Heart right ventricle (tissue), 16 donors: ENCODE measurements at regions not wholly inside any gene's neighbourhood (a gene's known extent, or its start where the extent isn't known, plus 50 kb on each side); places are given as distances from the start of the nearest gene placed in this dataset.

ENCODE experiments used
- ATAC-seq, 8 donors: fragments of 200-7000 bp; cut with Tn5 transposase; one replicate each; pipeline ENCODE4 v1.9.1; 2020; ENCODE audit warnings: mild to moderate bottlenecking in 8 of 8, moderate library complexity in 8 of 8, moderate number of reproducible peaks in 1 of 8
- DNase-seq, 2 donors: peaks; one replicate each; pipeline ENCODE4 v3.0.0-alpha.2; 2020
- H3K27ac ChIP-seq, 10 donors: fragments of 200-600 bp; sonication (generic) in 2 of 10; one replicate each; pipeline versions ENCODE4 v1.5.0 to v1.8.0; 2020 to 2022; ENCODE audit warnings: mild to moderate bottlenecking in 3 of 10
- H3K27me3 ChIP-seq, 7 donors: fragments of 200-600 bp; one replicate each; pipeline ENCODE4 v1.8.0; 2021 to 2022; ENCODE audit warnings: mild to moderate bottlenecking in 2 of 7
- H3K36me3 ChIP-seq, 9 donors: fragments of 200-600 bp; sonication (generic) in 1 of 9; one replicate each; pipeline versions ENCODE4 v1.5.0 to v1.8.0; 2020 to 2022; ENCODE audit warnings: mild to moderate bottlenecking in 2 of 9
- H3K4me1 ChIP-seq, 9 donors: fragments of 200-600 bp; sonication (generic) in 1 of 9; one replicate each; pipeline versions ENCODE4 v1.5.0 to v1.8.0; 2020 to 2022; ENCODE audit warnings: mild to moderate bottlenecking in 4 of 9
- H3K4me3 ChIP-seq, 10 donors: fragments of 200-600 bp; sonication (generic) in 2 of 10; one replicate each; pipeline versions ENCODE4 v1.5.0 to v1.8.0; 2020 to 2022; ENCODE audit warnings: mild to moderate bottlenecking in 7 of 10, moderate library complexity in 2 of 10
- H3K9me3 ChIP-seq, 11 donors: fragments of 200-600 bp in 10 of 11; sonication (generic) in 2 of 11; one replicate each; pipeline versions ENCODE4 v1.5.0 to v1.8.0; 2013 to 2022; ENCODE audit warnings: mild to moderate bottlenecking in 2 of 11, control low read depth in 1 of 11, moderate library complexity in 1 of 11
- WGBS, 2 donors: extraction: QIAGEN DNeasy Blood & Tissue Kit; methylation state at CpG; one replicate each; pipeline ENCODE4 v1.1.7; 2013; ENCODE audit warnings: inconsistent platforms in 1 of 2; 5-methylcytosine and 5-hydroxymethylcytosine counted together
- intact Hi-C, 10 donors: fragments of 100-400 bp; cut with DNase I; formaldehyde crosslinking; loops; one replicate each; pipeline versions ENCODE4 v1.11.1 to v1.14.2; 2022
- TF ChIP-seq, protein P1 (sequence below), 9 donors: fragments of 200-600 bp; sonication (generic) in 2 of 9; IDR thresholded peaks; one replicate each; pipeline versions ENCODE4 v1.5.0 to v1.8.0; 2021 to 2022; ENCODE audit warnings: antibody characterized with exemption in 9 of 9, mild to moderate bottlenecking in 5 of 9, moderate library complexity in 1 of 9
- donor health status: Arrhythmogenic right ventricular cardiomyopathy.
- donor health status: ischemic (EF 13 %, LVEDD 7.1; RV severe dilation, severe dysfunction).
- donor health status: healthy with polysubstance abuse.
- donor health status: DM: no; HTN: yes; CAD: no.
- donor health status: DM: no; HTN: no; CAD: no.
- donor health status: ischemic (EF 25% LVEDD 6.9; RV normal size, moderate dysfunction).
- donor health status: ischemic (EF 25% LVEDD 5.7; RV mildly dilated, moderate dysfunction).
- donor health status: healthy.
- donor health status: DM: yes; HTN: yes; CAD: no.
- donor health status: Ischemic cardiomyopathy.
- donor health status: ischemic (EF 35%, LVEDD 5.7; RV mildly dilated, moderate dysfunction).
- donor health status: nonischemic (EF 11% LVEDD 7.7; RV severe dilation, severe dysfunction).
- donor health status: DM: yes; HTN: yes; CAD: no.
- donor health status: PGD.
- donor health status: ischemic (EF 29% LVEDD 5.4; RV normal size, mild dysfunction).
- donor health status: nonischemic (EF 23%, LVEDD 6.1; RV moderate dilation, normal function).

DNA sequence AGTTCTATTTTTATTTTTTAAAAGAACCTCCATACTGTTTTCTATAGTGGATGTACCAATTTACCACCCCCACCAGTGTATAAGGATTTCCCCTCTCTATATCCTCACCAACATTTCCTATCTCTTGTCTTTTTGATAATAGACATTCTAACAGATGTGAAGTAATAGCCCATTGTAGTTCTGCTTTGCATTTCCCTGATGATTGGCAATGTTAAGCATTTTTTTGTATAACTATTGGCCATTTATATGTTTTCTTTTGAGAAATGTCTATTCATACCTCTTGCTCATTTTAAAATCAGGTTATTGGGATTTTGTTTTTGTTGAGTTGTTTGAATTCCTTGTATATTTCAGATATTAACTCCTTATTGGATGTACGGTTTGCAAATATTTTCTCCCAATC lies 251.1 kb upstream of the HTR2C start:
- WGBS, 2 donors = 90 to 97% methylated on average over 1 of the region's 1 CpG
- no peak overlapping the region for H3K27ac ChIP-seq
- H3K4me3 ChIP-seq = no peak overlapping the region
- no peak for ATAC-seq
- no peak for DNase-seq
- H3K4me1 ChIP-seq = no peaks in the 10 kb centered on the region
- peaks cover 0 to 19% (median 8%) of the 10 kb centered on the region in 11 donors for H3K9me3 ChIP-seq
- H3K36me3 ChIP-seq = no peaks in the 10 kb centered on the region
- H3K27me3 ChIP-seq = no peaks in the 10 kb centered on the region
- TF ChIP-seq, protein P1, sequence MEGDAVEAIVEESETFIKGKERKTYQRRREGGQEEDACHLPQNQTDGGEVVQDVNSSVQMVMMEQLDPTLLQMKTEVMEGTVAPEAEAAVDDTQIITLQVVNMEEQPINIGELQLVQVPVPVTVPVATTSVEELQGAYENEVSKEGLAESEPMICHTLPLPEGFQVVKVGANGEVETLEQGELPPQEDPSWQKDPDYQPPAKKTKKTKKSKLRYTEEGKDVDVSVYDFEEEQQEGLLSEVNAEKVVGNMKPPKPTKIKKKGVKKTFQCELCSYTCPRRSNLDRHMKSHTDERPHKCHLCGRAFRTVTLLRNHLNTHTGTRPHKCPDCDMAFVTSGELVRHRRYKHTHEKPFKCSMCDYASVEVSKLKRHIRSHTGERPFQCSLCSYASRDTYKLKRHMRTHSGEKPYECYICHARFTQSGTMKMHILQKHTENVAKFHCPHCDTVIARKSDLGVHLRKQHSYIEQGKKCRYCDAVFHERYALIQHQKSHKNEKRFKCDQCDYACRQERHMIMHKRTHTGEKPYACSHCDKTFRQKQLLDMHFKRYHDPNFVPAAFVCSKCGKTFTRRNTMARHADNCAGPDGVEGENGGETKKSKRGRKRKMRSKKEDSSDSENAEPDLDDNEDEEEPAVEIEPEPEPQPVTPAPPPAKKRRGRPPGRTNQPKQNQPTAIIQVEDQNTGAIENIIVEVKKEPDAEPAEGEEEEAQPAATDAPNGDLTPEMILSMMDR (IDR thresholded peaks at IDR 0.05) = no peak
- intact Hi-C loops = no loop called here

DNA sequence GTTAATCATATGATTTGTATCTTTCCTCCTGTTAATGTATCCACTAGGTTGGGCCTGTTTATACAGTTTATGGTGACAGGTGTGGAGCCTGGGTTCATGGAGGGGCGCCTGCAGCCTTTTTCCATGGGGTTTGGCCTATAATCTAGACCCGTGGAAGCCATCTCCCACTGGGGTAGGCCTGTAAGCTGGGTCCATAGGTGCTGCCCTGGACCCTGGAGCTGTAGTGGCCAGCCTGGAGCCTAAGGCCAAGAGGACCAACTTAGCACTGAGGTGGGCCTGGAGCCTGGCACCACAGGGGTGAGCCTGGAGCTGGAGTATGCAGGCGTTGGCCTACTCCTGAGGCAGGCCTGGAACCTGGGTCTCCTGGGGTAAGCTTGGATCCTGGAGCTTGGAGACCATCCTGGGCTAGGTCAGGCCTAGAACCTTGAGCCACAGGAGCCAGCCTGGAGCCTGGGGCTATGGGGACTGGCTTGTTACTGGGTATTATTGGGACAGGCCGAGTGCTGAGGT lies 249.4 kb upstream of the HTR2C start:
- Histone ChIP-seq H3K4me1 (no peaks in the 10 kb centered on the region), H3K4me3 (no peak overlapping the region), H3K27me3 (no peaks in the 10 kb centered on the region), H3K36me3 (no peaks in the 10 kb centered on the region), H3K9me3 (peaks cover 0 to 19% (median 8%) of the 10 kb centered on the region in 11 donors), H3K27ac (no peak overlapping the region)
- TF ChIP-seq, protein P1 (IDR thresholded peaks at IDR 0.05) = no peak
- intact Hi-C loops = no loop called here
- DNase-seq (no peak), ATAC-seq (no peak)
- WGBS, 2 donors = 79 to 85% methylated on average over 4 of the region's 4 CpGs

DNA sequence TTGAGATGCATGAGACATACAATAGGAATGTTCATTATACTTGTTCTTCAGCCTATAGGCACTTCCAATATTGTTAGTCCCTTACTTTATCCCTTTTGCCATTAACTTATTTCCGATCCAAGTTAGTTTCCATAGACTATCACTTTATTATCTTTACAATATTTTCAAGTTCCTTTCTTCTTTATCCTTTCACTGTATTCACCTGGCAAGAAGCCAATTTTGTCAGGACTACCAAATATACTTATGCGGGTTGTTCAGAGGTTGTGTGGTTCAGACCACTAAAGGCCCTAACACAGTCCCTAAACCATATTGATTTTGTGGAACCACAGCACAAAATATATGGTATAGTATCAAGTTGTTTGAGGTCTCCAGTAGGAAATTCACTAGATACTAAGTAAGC lies 245.0 kb upstream of the HTR2C start:
- no peaks in the 10 kb centered on the region for H3K4me1 ChIP-seq
- no peak for ATAC-seq
- DNase-seq = no peak

DNA sequence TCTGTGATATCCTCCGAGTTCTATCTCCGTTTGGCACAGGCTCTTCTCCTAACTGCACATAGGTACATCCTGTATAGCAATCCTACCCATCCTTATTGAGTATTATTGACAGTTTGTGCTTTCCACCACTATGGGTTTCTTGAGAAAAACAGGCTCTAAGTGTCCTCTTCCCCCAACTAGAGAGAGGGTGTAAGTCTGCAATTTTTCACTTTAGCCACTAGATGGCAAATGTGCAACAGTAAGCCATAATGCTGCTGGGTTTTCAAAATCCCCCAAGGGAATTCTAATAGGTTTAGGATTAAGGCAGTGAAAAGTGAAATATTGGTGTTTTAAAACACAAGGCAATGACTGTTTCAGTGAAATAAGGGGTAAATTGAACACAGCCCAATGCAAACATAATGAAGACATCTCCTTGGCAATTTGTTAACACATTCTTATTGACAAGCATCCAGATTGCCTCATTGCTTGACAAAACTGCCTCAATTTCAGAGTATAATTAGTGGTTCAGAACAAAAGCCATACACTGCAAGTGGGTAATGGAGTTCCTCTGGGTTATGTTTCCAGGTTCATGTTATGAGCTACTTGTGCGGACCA lies 239.0 kb upstream of the HTR2C start:
- no peaks in the 10 kb centered on the region for H3K9me3 ChIP-seq
- no peak overlapping the region for H3K27ac ChIP-seq
- no peak overlapping the region for H3K4me3 ChIP-seq
- WGBS, 2 donors = 54 to 66% methylated on average over 3 of the region's 3 CpGs
- ATAC-seq (no peak), DNase-seq (no peak)
- H3K4me1 ChIP-seq = no peaks in the 10 kb centered on the region
- TF ChIP-seq, protein P1 (IDR thresholded peaks at IDR 0.05) = peak in 7 of 9 donors; percentile 31 to 71 (median 47)
- intact Hi-C loops = no loop called here
- H3K36me3 ChIP-seq = no peaks in the 10 kb centered on the region
- H3K27me3 ChIP-seq = peaks cover 0 to 40% (median 0%) of the 10 kb centered on the region in 7 donors

More for the DNA sequence above, 245.0 kb upstream of the HTR2C start:
- H3K9me3 ChIP-seq = peaks cover 0 to 6% (median 0%) of the 10 kb centered on the region in 11 donors
- intact Hi-C loops = no loop called here
- no peaks in the 10 kb centered on the region for H3K36me3 ChIP-seq
- H3K4me3 ChIP-seq = no peak overlapping the region
- TF ChIP-seq, protein P1 (IDR thresholded peaks at IDR 0.05) = no peak
- 78 to 94% methylated on average over 2 of the region's 2 CpGs for WGBS, 2 donors
- peaks cover 0 to 4% (median 0%) of the 10 kb centered on the region in 7 donors for H3K27me3 ChIP-seq
- no peak overlapping the region for H3K27ac ChIP-seq
